PC-9 (cell line): ENCODE measurements at regions not wholly inside any gene's neighbourhood (a gene's known extent, or its start where the extent isn't known, plus 50 kb on each side); places are given as distances from the start of the nearest gene placed in this dataset.

Source experiments
- BruUV-seq: library from RNA; stranded (reverse); fragments of 400-500 nt; replicated peaks from 2 replicates; lab custom pipeline; 2021; lab: Mats Ljungman, UMichigan
- CTCF ChIA-PET: fragments of 300-600 bp; sonication (Branson Sonifier 250); formaldehyde crosslinking; loops from one replicate; lab custom pipeline; 2022; ENCODE audit warnings: antibody characterized with exemption; lab: Charles Lee
- POLR2A ChIA-PET: fragments of 300-600 bp; sonication (Branson Sonifier 250); formaldehyde crosslinking; loops from one replicate; lab custom pipeline; 2022; ENCODE audit warnings: antibody characterized with exemption; ENCODE audit not compliant: unreplicated experiment; lab: Charles Lee
- DNase-seq, 2 experiments: peaks; one replicate each; pipeline versions ENCODE4 v3.0.0 to v3.0.0-alpha.2; 2015 to 2022; ENCODE audit warnings: mixed read lengths in 1 of 2
- H2AFZ ChIP-seq: fragments of 200-600 bp; sonication (generic); 2 replicates; pipeline ENCODE4 v1.8.1; 2017; ENCODE audit warnings: antibody characterized with exemption
- H3F3A ChIP-seq: fragments of 200-600 bp; sonication (generic); 2 replicates; pipeline ENCODE4 v1.8.1; 2017; ENCODE audit warnings: antibody characterized with exemption, mild to moderate bottlenecking, low read depth; ENCODE audit not compliant: insufficient read depth
- H3K27ac ChIP-seq: fragments of 200-600 bp; sonication (generic); 2 replicates; pipeline ENCODE4 v1.6.1; 2016; ENCODE audit warnings: mixed run types
- H3K27me3 ChIP-seq: fragments of 200-600 bp; sonication (generic); 2 replicates; pipeline ENCODE4 v1.6.1; 2016; ENCODE audit warnings: low read depth, mixed run types; ENCODE audit not compliant: insufficient read depth
- H3K36me3 ChIP-seq: fragments of 200-600 bp; sonication (generic); 2 replicates; pipeline ENCODE4 v1.6.1; 2016; ENCODE audit warnings: low read depth, mixed run types
- H3K4me1 ChIP-seq: fragments of 200-600 bp; sonication (generic); replicated peaks from 2 replicates; pipeline ENCODE4 v1.6.1; 2016; ENCODE audit warnings: mixed run types; ENCODE audit not compliant: insufficient read depth
- H3K4me2 ChIP-seq: fragments of 200-600 bp; sonication (generic); 2 replicates; pipeline ENCODE4 v1.6.1; 2017; ENCODE audit warnings: mixed run types
- H3K4me3 ChIP-seq: fragments of 200-600 bp; sonication (generic); 2 replicates; pipeline ENCODE4 v1.6.1; 2016; ENCODE audit warnings: mixed run types
- H3K79me2 ChIP-seq: fragments of 200-600 bp; sonication (generic); 2 replicates; pipeline ENCODE4 v1.6.1; 2017; ENCODE audit warnings: low read depth, mixed run types
- H3K9me2 ChIP-seq: fragments of 200-600 bp; sonication (generic); 2 replicates; pipeline ENCODE4 v1.8.1; 2017; ENCODE audit warnings: mild to moderate bottlenecking; ENCODE audit not compliant: insufficient read depth
- H3K9me3 ChIP-seq: fragments of 200-600 bp; sonication (generic); 2 replicates; pipeline ENCODE4 v1.8.1; 2016; ENCODE audit warnings: low read depth; ENCODE audit not compliant: insufficient read depth
- H4K20me1 ChIP-seq: fragments of 200-600 bp; sonication (generic); 2 replicates; pipeline ENCODE4 v1.8.1; 2017; ENCODE audit not compliant: insufficient read depth
- CTCF ChIP-seq: fragments of 200-600 bp; sonication (generic); conservative IDR thresholded peaks from 2 replicates; pipeline ENCODE4 v1.6.1; 2017; ENCODE audit warnings: mixed run types, antibody characterized with exemption, mild to moderate bottlenecking, moderate library complexity
- EZH2 ChIP-seq: fragments of 200-600 bp; sonication (generic); IDR thresholded peaks from 2 replicates; pipeline ENCODE4 v1.8.0; 2017; ENCODE audit warnings: antibody characterized with exemption, low read depth
- intact Hi-C: fragments of 100-400 bp; cut with micrococcal nuclease; formaldehyde crosslinking; loops from one replicate; pipeline ENCODE4 v1.10.0; 2022; ENCODE audit not compliant: unreplicated experiment

- no peaks in the 10 kb centered on the region for H3K79me2 ChIP-seq
- ChIA-PET POLR2A (no interaction called here), CTCF (no interaction called here)
- no peaks in the 10 kb centered on the region for H3K9me3 ChIP-seq
- no peaks in the 10 kb centered on the region for H3K36me3 ChIP-seq
- H3F3A ChIP-seq: no peaks in the 10 kb centered on the region
- no peaks in the 10 kb centered on the region for H3K4me1 ChIP-seq
- TF ChIP-seq CTCF (no peak), EZH2 (no peak)
- H2AFZ ChIP-seq: no peak overlapping the region
- no TSS peak for BruUV-seq
- H4K20me1 ChIP-seq: no peaks in the 10 kb centered on the region
- H3K27ac ChIP-seq: no peak overlapping the region
- no peaks in the 10 kb centered on the region for H3K9me2 ChIP-seq
- H3K27me3 ChIP-seq: peaks cover 19% of the 10 kb centered on the region; the same call in 1 of the 2 replicates
- no peak for DNase-seq
- intact Hi-C loops: no loop called here
- no peak overlapping the region for H3K4me3 ChIP-seq
- no peak overlapping the region for H3K4me2 ChIP-seq
Observed at GRCh38 chr15:93862791-93863190, 368.6 kb upstream of the MCTP2 start.

GRCh38 chr15:93861956-93862741 is 369.2 kb upstream of the MCTP2 start:
- no peaks in the 10 kb centered on the region for H3K4me1 ChIP-seq
- H3K9me2 ChIP-seq: no peaks in the 10 kb centered on the region
- BruUV-seq: no TSS peak
- H3K4me2 ChIP-seq: no peak overlapping the region
- H3K4me3 ChIP-seq: no peak overlapping the region
- H3K27ac ChIP-seq: no peak overlapping the region
- no peaks in the 10 kb centered on the region for H3K79me2 ChIP-seq
- ChIA-PET POLR2A (no interaction called here), CTCF (no interaction called here)
- no peak for TF ChIP-seq CTCF
- no peak for TF ChIP-seq EZH2
- H3K27me3 ChIP-seq: peaks cover 19% of the 10 kb centered on the region
- H3K9me3 ChIP-seq: no peaks in the 10 kb centered on the region
- H4K20me1 ChIP-seq: no peaks in the 10 kb centered on the region
- no peak for DNase-seq
- no peak overlapping the region for H2AFZ ChIP-seq
- intact Hi-C loops: no loop called here
- no peaks in the 10 kb centered on the region for H3F3A ChIP-seq
- no peaks in the 10 kb centered on the region for H3K36me3 ChIP-seq

GRCh38 chr15:93861413-93861812 is 369.9 kb upstream of the MCTP2 start:
- peaks cover 19% of the 10 kb centered on the region for H3K27me3 ChIP-seq
- no peaks in the 10 kb centered on the region for H3K36me3 ChIP-seq
- no TSS peak for BruUV-seq
- no peak for TF ChIP-seq CTCF
- TF ChIP-seq EZH2: no peak
- ChIA-PET CTCF (no interaction called here), POLR2A (no interaction called here)
- no peaks in the 10 kb centered on the region for H3K9me3 ChIP-seq
- no peaks in the 10 kb centered on the region for H3K4me1 ChIP-seq
- no peak overlapping the region for H3K4me2 ChIP-seq
- H2AFZ ChIP-seq: no peak overlapping the region
- no peaks in the 10 kb centered on the region for H3K79me2 ChIP-seq
- H3K4me3 ChIP-seq: no peak overlapping the region
- no peaks in the 10 kb centered on the region for H4K20me1 ChIP-seq
- intact Hi-C loops: no loop called here
- no peak for DNase-seq
- no peaks in the 10 kb centered on the region for H3F3A ChIP-seq
- no peak overlapping the region for H3K27ac ChIP-seq
- no peaks in the 10 kb centered on the region for H3K9me2 ChIP-seq
